Fibroblast of lung (primary cell): ENCODE measurements at regions not wholly inside any gene's neighbourhood (a gene's known extent, or its start where the extent isn't known, plus 50 kb on each side); places are given as distances from the start of the nearest gene placed in this dataset.

Experiments used
- CTCF ChIP-seq, 2 donors: IDR thresholded peaks in 1 of 2; conservative IDR thresholded peaks in 1 of 2; 1 replicate in 1 of 2; 2 replicates in 1 of 2; pipeline ENCODE4 v1.5.1; 2011 to 2012; ENCODE audit warnings: low read length in 2 of 2, control low read depth in 1 of 2, inconsistent platforms in 1 of 2, low read depth in 1 of 2, mild to moderate bottlenecking in 1 of 2
- EZH2 ChIP-seq: IDR thresholded peaks from 2 replicates; pipeline ENCODE4 v1.5.1; 2012; ENCODE audit warnings: low read length, control low read depth, mild to moderate bottlenecking; ENCODE audit errors: missing control alignments

- TF ChIP-seq CTCF (conservative IDR thresholded peaks at IDR 0.05 in 1 of 2, IDR thresholded peaks at IDR 0.05 in 1 of 2; ENCODE audit: low read depth in 1 of 2, low read length in 2 of 2) (no peak), EZH2 (no peak)
These were observed 138.3 kb downstream of the PCDH10 start for GRCh38 chr4:133287396-133287795.
